ENCODE measurements at regions not wholly inside any gene's neighbourhood (a gene's known extent, or its start where the extent isn't known, plus 50 kb on each side); places are given as distances from the start of the nearest gene placed in this dataset.

GRCh38 chr7:149377386-149377785 lies 83.5 kb downstream of the ZNF777 start:
- H3K9me3 ChIP-seq = peaks cover 28% of the 10 kb centered on the region
- TF ChIP-seq CTCF (IDR thresholded peaks at IDR 0.05) = no peak
- DNase-seq (no peak), ATAC-seq (no peak)
- H3K36me3 ChIP-seq (ENCODE audit: low read depth) = no peaks in the 10 kb centered on the region
- no peaks in the 10 kb centered on the region for H3K4me1 ChIP-seq (ENCODE audit: low read depth)
- H3K4me3 ChIP-seq = no peak overlapping the region
- intact Hi-C loops (cut with DNase I, micrococcal nuclease) = no loop called here

GRCh38 chr7:149379625-149380024 lies 81.2 kb downstream of the ZNF777 start:
- Histone ChIP-seq H3K4me3 (no peak overlapping the region), H3K36me3 (ENCODE audit: low read depth) (no peaks in the 10 kb centered on the region), H3K4me1 (ENCODE audit: low read depth) (no peaks in the 10 kb centered on the region), H3K9me3 (peaks cover 16% of the 10 kb centered on the region)
- intact Hi-C loops (cut with DNase I, micrococcal nuclease) = no loop called here
- no peak for TF ChIP-seq CTCF (IDR thresholded peaks at IDR 0.05)
- ATAC-seq = no peak
- no peak for DNase-seq

GRCh38 chr7:149381245-149381644 lies 79.6 kb downstream of the ZNF777 start:
- H3K36me3 ChIP-seq (ENCODE audit: low read depth) = no peaks in the 10 kb centered on the region
- DNase-seq (no peak), ATAC-seq (no peak)
- intact Hi-C loops (cut with DNase I, micrococcal nuclease) = no loop called here
- peaks cover 16% of the 10 kb centered on the region for H3K9me3 ChIP-seq
- H3K4me3 ChIP-seq = no peak overlapping the region
- no peaks in the 10 kb centered on the region for H3K4me1 ChIP-seq (ENCODE audit: low read depth)
- TF ChIP-seq CTCF (IDR thresholded peaks at IDR 0.05) = no peak
